ENCODE measurements at regions not wholly inside any gene's neighbourhood (a gene's known extent, or its start where the extent isn't known, plus 50 kb on each side); places are given as distances from the start of the nearest gene placed in this dataset.

- DNase-seq, result no peak
Measured at GRCh38 chr12:81022531-81022930, 55.3 kb upstream of the ACSS3 start.

GRCh38 chr12:81021834-81022233 is 56.0 kb upstream of the ACSS3 start:
- DNase-seq, result no peak

GRCh38 chr12:81021131-81021748 is 56.6 kb upstream of the ACSS3 start:
- peak in 1 of 2 donors; percentile 3 for DNase-seq

- no peak for DNase-seq
Measured at GRCh38 chr12:81017792-81018191, 60.1 kb upstream of the ACSS3 start.

- no peak for DNase-seq
Measured at GRCh38 chr12:81015510-81015909, 62.4 kb upstream of the ACSS3 start.

GRCh38 chr12:81010641-81011040 is 67.2 kb upstream of the ACSS3 start:
- DNase-seq, result no peak

GRCh38 chr12:81005606-81006005 is 67.9 kb upstream of the LIN7A start:
- no peak for DNase-seq

- DNase-seq, result no peak
Measured at GRCh38 chr12:81000831-81001230, 63.1 kb upstream of the LIN7A start.

GRCh38 chr12:80988986-80989385 is 51.3 kb upstream of the LIN7A start:
- no peak for DNase-seq

Data from right lung (tissue), 2 donors.